ENCODE measurements at regions not wholly inside any gene's neighbourhood (a gene's known extent, or its start where the extent isn't known, plus 50 kb on each side); places are given as distances from the start of the nearest gene placed in this dataset.

DNA sequence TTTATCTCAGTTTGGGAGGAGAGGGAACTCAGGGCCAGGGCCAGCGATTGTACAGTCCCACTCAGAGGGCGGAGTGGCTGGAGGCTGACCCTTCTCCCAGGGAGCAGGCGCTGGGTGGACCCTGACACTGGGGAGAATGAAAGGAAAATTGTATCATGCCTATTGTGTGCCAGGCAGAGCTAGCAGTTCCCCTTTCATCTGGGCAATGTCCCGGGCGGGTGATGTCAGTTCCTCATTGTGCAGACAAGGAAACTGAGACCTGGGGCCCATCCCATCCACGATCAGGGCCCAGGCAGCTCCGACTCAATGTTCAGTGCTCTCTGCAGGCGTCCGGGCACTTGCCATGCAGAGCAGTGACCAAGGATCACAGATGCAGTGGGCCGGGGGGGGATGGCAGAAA is 101.9 kb upstream of the RTL1 start:
- TF ChIP-seq, protein P1, sequence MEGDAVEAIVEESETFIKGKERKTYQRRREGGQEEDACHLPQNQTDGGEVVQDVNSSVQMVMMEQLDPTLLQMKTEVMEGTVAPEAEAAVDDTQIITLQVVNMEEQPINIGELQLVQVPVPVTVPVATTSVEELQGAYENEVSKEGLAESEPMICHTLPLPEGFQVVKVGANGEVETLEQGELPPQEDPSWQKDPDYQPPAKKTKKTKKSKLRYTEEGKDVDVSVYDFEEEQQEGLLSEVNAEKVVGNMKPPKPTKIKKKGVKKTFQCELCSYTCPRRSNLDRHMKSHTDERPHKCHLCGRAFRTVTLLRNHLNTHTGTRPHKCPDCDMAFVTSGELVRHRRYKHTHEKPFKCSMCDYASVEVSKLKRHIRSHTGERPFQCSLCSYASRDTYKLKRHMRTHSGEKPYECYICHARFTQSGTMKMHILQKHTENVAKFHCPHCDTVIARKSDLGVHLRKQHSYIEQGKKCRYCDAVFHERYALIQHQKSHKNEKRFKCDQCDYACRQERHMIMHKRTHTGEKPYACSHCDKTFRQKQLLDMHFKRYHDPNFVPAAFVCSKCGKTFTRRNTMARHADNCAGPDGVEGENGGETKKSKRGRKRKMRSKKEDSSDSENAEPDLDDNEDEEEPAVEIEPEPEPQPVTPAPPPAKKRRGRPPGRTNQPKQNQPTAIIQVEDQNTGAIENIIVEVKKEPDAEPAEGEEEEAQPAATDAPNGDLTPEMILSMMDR (IDR thresholded peaks at IDR 0.05; ENCODE audit: borderline replicate concordance, extremely low read depth, low read length, poor library complexity, severe bottlenecking): no peak
- TF ChIP-seq EZH2 (IDR thresholded peaks at IDR 0.05; ENCODE audit: borderline replicate concordance, low read depth, low read length, severe bottlenecking): no peak
